WERI-Rb-1 (cell line): ENCODE measurements at regions not wholly inside any gene's neighbourhood (a gene's known extent, or its start where the extent isn't known, plus 50 kb on each side); places are given as distances from the start of the nearest gene placed in this dataset.

ENCODE experiments used
- DNase-seq: peaks from one replicate; pipeline ENCODE4 v3.0.0-alpha.2; 2020
- H3K27ac ChIP-seq: fragments of 250-450 bp; sonication (Bioruptor Pico); 2 replicates; pipeline ENCODE4 v1.5.1; 2020; ENCODE audit warnings: mild to moderate bottlenecking, moderate library complexity
- H3K27me3 ChIP-seq: fragments of 250-450 bp; sonication (Bioruptor Pico); 2 replicates; pipeline ENCODE4 v1.5.1; 2021; ENCODE audit warnings: mild to moderate bottlenecking, low read depth, moderate library complexity; ENCODE audit not compliant: insufficient read depth, severe bottlenecking
- H3K36me3 ChIP-seq: fragments of 250-450 bp; sonication (Bioruptor Pico); 2 replicates; pipeline ENCODE4 v1.5.1; 2020; ENCODE audit warnings: mild to moderate bottlenecking, moderate library complexity
- H3K4me3 ChIP-seq: 2 replicates; pipeline ENCODE4 v1.5.1; 2011; ENCODE audit warnings: low read depth, mild to moderate bottlenecking, control low read depth, low read length
- H3K9me3 ChIP-seq: fragments of 250-450 bp; sonication (Bioruptor Pico); 2 replicates; pipeline ENCODE4 v1.5.1; 2021; ENCODE audit warnings: mild to moderate bottlenecking, moderate library complexity; ENCODE audit not compliant: severe bottlenecking
- CTCF ChIP-seq: IDR thresholded peaks from 2 replicates; pipeline ENCODE4 v1.5.1; 2011; ENCODE audit warnings: low read depth, mild to moderate bottlenecking, control low read depth, inconsistent platforms, low read length

GRCh38 chr9:91150998-91151717, 210.6 kb downstream of the AUH start:
- no peak for TF ChIP-seq CTCF
- no peak overlapping the region for H3K4me3 ChIP-seq

GRCh38 chr9:91151718-91152095, 210.0 kb downstream of the AUH start:
- H3K27ac ChIP-seq, result no peak overlapping the region
- TF ChIP-seq CTCF, result no peak

More at GRCh38 chr9:91150998-91151717, 210.6 kb downstream of the AUH start:
- no peaks in the 10 kb centered on the region for H3K27me3 ChIP-seq
- no peaks in the 10 kb centered on the region for H3K36me3 ChIP-seq
- H3K9me3 ChIP-seq, result no peaks in the 10 kb centered on the region
- DNase-seq, result no peak
- H3K27ac ChIP-seq, result no peak overlapping the region

GRCh38 chr9:91154686-91155085, 207.0 kb downstream of the AUH start:
- Histone ChIP-seq H3K27ac (no peak overlapping the region), H3K36me3 (no peaks in the 10 kb centered on the region), H3K4me3 (no peak overlapping the region), H3K27me3 (no peaks in the 10 kb centered on the region), H3K9me3 (no peaks in the 10 kb centered on the region)
- TF ChIP-seq CTCF, result no peak
- DNase-seq, result no peak

More at GRCh38 chr9:91151718-91152095, 210.0 kb downstream of the AUH start:
- Histone ChIP-seq H3K27me3 (no peaks in the 10 kb centered on the region), H3K9me3 (no peaks in the 10 kb centered on the region), H3K4me3 (no peak overlapping the region), H3K36me3 (no peaks in the 10 kb centered on the region)
- no peak for DNase-seq

- H3K4me3 ChIP-seq, result no peak overlapping the region
- no peaks in the 10 kb centered on the region for H3K36me3 ChIP-seq
- no peak for DNase-seq
- no peak overlapping the region for H3K27ac ChIP-seq
- no peaks in the 10 kb centered on the region for H3K9me3 ChIP-seq
- TF ChIP-seq CTCF, result no peak
- H3K27me3 ChIP-seq, result no peaks in the 10 kb centered on the region
Measured at GRCh38 chr9:91155181-91155580, 206.5 kb downstream of the AUH start.

- Histone ChIP-seq H3K27me3 (no peaks in the 10 kb centered on the region), H3K9me3 (no peaks in the 10 kb centered on the region), H3K4me3 (no peak overlapping the region), H3K36me3 (no peaks in the 10 kb centered on the region), H3K27ac (no peak overlapping the region)
- no peak for TF ChIP-seq CTCF
- DNase-seq, result no peak
Measured at GRCh38 chr9:91155746-91156376, 205.9 kb downstream of the AUH start.
